HCT116 (cell line): ENCODE measurements at regions not wholly inside any gene's neighbourhood (a gene's known extent, or its start where the extent isn't known, plus 50 kb on each side); places are given as distances from the start of the nearest gene placed in this dataset.

Experiments
- ATAC-seq: fragments of 200-7000 bp; cut with Tn5 transposase; 2 replicates; pipeline ENCODE4 v1.9.1; 2020; ENCODE audit warnings: mild to moderate bottlenecking, moderate library complexity
- BruUV-seq: library from RNA; stranded (reverse); fragments of 400-500 nt; replicated peaks from 2 replicates; lab custom pipeline; 2021; lab: Mats Ljungman, UMichigan
- CTCF ChIA-PET: fragments of 300-600 bp; sonication (Branson Sonifier 250); formaldehyde crosslinking; loops from one replicate; lab custom pipeline; 2021; ENCODE audit warnings: antibody characterized with exemption; lab: Charles Lee
- POLR2A ChIA-PET: fragments of 300-600, 350-600 bp; sonication (Branson Sonifier 250); formaldehyde crosslinking; loops from one replicate; lab custom pipeline; 2021; ENCODE audit warnings: antibody characterized with exemption; lab: Charles Lee
- RAD21 ChIA-PET, 2 experiments: fragments of 300-600 bp; sonication (Branson Sonifier 250); formaldehyde crosslinking; loops; one replicate each; lab custom pipeline; 2023; ENCODE audit warnings: low total read pairs in 2 of 2; ENCODE audit not compliant: uncharacterized antibody in 2 of 2, unreplicated experiment in 2 of 2, low non-redundant PET in 1 of 2; lab: Charles Lee
- DNase-seq: peaks from one replicate; pipeline ENCODE4 v3.0.0-alpha.2; 2010; ENCODE audit warnings: low read depth, low spot score
- H2AFZ ChIP-seq: fragments of 200-600 bp; shearing (Covaris generic), sonication (generic); 2 replicates; pipeline ENCODE4 v1.6.1; 2017; ENCODE audit warnings: low read depth, mixed run types, mixed read lengths, antibody characterized with exemption, low read length; ENCODE audit not compliant: poor library complexity, severe bottlenecking
- H3K27ac ChIP-seq: 2 replicates; pipeline ENCODE4 v1.5.1; 2012; ENCODE audit warnings: low read depth, low read length
- H3K27me3 ChIP-seq: fragments of 200-600 bp; sonication (generic); 2 replicates; pipeline ENCODE4 v1.6.1; 2016; ENCODE audit warnings: mixed run types, low read length, mixed read lengths; ENCODE audit not compliant: insufficient read depth
- H3K36me3 ChIP-seq, 2 experiments: fragments of 200-500 bp in 1 of 2; fragments of 200-600 bp in 1 of 2; sonication (Bioruptor generic) in 1 of 2; sonication (generic) in 1 of 2; 2 replicates each; pipeline versions ENCODE4 v1.5.1 to v1.6.1; 2014 to 2016; ENCODE audit warnings: low read length in 2 of 2, inconsistent platforms in 1 of 2, mixed read lengths in 1 of 2, mixed run types in 1 of 2; ENCODE audit not compliant: insufficient read depth in 2 of 2, control insufficient read depth in 1 of 2
- H3K4me1 ChIP-seq, 2 experiments: fragments of 200-600 bp in 1 of 2; sonication (generic) in 1 of 2; 2 replicates each; pipeline versions ENCODE4 v1.5.1 to v1.6.1; 2012 to 2017; ENCODE audit warnings: low read length in 2 of 2, inconsistent platforms in 1 of 2, mild to moderate bottlenecking in 1 of 2, mixed read lengths in 1 of 2, mixed run types in 1 of 2, moderate library complexity in 1 of 2; ENCODE audit not compliant: insufficient read depth in 2 of 2, control insufficient read depth in 1 of 2
- H3K4me2 ChIP-seq: fragments of 200-600 bp; sonication (generic); 2 replicates; pipeline ENCODE4 v1.6.1; 2017; ENCODE audit warnings: mixed run types, low read length, mixed read lengths
- H3K4me3 ChIP-seq, 2 experiments: fragments of 200-600 bp in 1 of 2; sonication (generic) in 1 of 2; replicated peaks in 1 of 2; 2 replicates each; pipeline ENCODE4 v1.5.1; 2011 to 2016; ENCODE audit warnings: low read length in 2 of 2, control low read depth in 1 of 2, low read depth in 1 of 2, mild to moderate bottlenecking in 1 of 2, mixed read lengths in 1 of 2, mixed run types in 1 of 2
- H3K79me2 ChIP-seq: fragments of 200-600 bp; sonication (generic); 2 replicates; pipeline ENCODE4 v1.6.1; 2017; ENCODE audit warnings: mild to moderate bottlenecking, mixed run types, low read length, moderate library complexity, mixed read lengths; ENCODE audit not compliant: insufficient read depth
- H3K9ac ChIP-seq: fragments of 200-600 bp; sonication (generic); 2 replicates; pipeline ENCODE4 v1.6.1; 2016; ENCODE audit warnings: low read length, mixed read lengths
- H3K9me2 ChIP-seq: fragments of 200-600 bp; sonication (generic), shearing (Covaris generic); 2 replicates; pipeline ENCODE4 v1.6.1; 2017; ENCODE audit warnings: mixed run types, mild to moderate bottlenecking, moderate library complexity; ENCODE audit not compliant: insufficient read depth
- H3K9me3 ChIP-seq, 2 experiments: fragments of 200-500 bp in 1 of 2; fragments of 200-600 bp in 1 of 2; sonication (Bioruptor generic) in 1 of 2; sonication (generic) in 1 of 2; 2 replicates each; pipeline ENCODE4 v1.6.1; 2014 to 2017; ENCODE audit warnings: low read length in 2 of 2, mixed read lengths in 2 of 2, inconsistent platforms in 1 of 2, low read depth in 1 of 2, mild to moderate bottlenecking in 1 of 2, mixed run types in 1 of 2, moderate library complexity in 1 of 2; ENCODE audit not compliant: control insufficient read depth in 1 of 2, insufficient read depth in 1 of 2
- H4K20me1 ChIP-seq: fragments of 200-600 bp; sonication (generic), shearing (Covaris generic); 2 replicates; pipeline ENCODE4 v1.6.1; 2017; ENCODE audit warnings: mixed run types, mild to moderate bottlenecking, moderate library complexity; ENCODE audit not compliant: insufficient read depth
- CEBPB ChIP-seq: IDR thresholded peaks from 2 replicates; pipeline ENCODE4 v1.6.1; 2012; ENCODE audit warnings: low read depth
- CTCF ChIP-seq, 3 experiments: fragments of 200-600 bp in 1 of 3; sonication (generic) in 1 of 3; IDR thresholded peaks in 2 of 3; conservative IDR thresholded peaks in 1 of 3; 2 replicates each; pipeline ENCODE4 v1.5.1; 2012 to 2017; ENCODE audit warnings: low read depth in 2 of 3, low read length in 2 of 3, antibody characterized with exemption in 1 of 3, borderline replicate concordance in 1 of 3, control low read depth in 1 of 3, mild to moderate bottlenecking in 1 of 3, mixed read lengths in 1 of 3, mixed run types in 1 of 3, moderate library complexity in 1 of 3; ENCODE audit not compliant: insufficient read depth in 1 of 3
- EGR1 ChIP-seq: IDR thresholded peaks from 2 replicates; pipeline ENCODE4 v1.6.1; 2012; ENCODE audit warnings: low read depth
- ELF1 ChIP-seq: IDR thresholded peaks from 2 replicates; pipeline ENCODE4 v1.6.1; 2012; ENCODE audit warnings: low read depth, borderline replicate concordance
- EZH2 ChIP-seq: fragments of 200-600 bp; sonication (generic); IDR thresholded peaks from 2 replicates; pipeline ENCODE4 v1.6.1; 2017; ENCODE audit warnings: antibody characterized with exemption, mixed run types
- EZH2phosphoT487 ChIP-seq: fragments of 200-600 bp; IDR thresholded peaks from 2 replicates; pipeline ENCODE4 v1.6.1; 2018; ENCODE audit warnings: antibody characterized with exemption, borderline replicate concordance
- JUND ChIP-seq: IDR thresholded peaks from 2 replicates; pipeline ENCODE4 v1.6.1; 2012
- MAX ChIP-seq: IDR thresholded peaks from 2 replicates; pipeline ENCODE4 v1.6.1; 2012
- POLR2A ChIP-seq: IDR thresholded peaks from 2 replicates; pipeline ENCODE4 v1.7.0; 2011; ENCODE audit warnings: borderline replicate concordance; ENCODE audit not compliant: insufficient read depth, insufficient read length; ENCODE audit errors: extremely low read depth
- POLR2AphosphoS5 ChIP-seq: IDR thresholded peaks from 2 replicates; pipeline ENCODE4 v1.6.1; 2011; ENCODE audit warnings: mild to moderate bottlenecking, low read depth, low read length, moderate library complexity
- RAD21 ChIP-seq: IDR thresholded peaks from 2 replicates; pipeline ENCODE4 v1.6.1; 2012; ENCODE audit warnings: low read depth, mild to moderate bottlenecking
- REST ChIP-seq: IDR thresholded peaks from 2 replicates; pipeline ENCODE4 v1.6.1; 2012; ENCODE audit warnings: low read depth
- SIN3A ChIP-seq: IDR thresholded peaks from 2 replicates; pipeline ENCODE4 v1.6.1; 2012; ENCODE audit warnings: low read depth
- SP1 ChIP-seq: IDR thresholded peaks from 2 replicates; pipeline ENCODE4 v1.6.1; 2012; ENCODE audit warnings: low read depth
- YY1 ChIP-seq: IDR thresholded peaks from 2 replicates; pipeline ENCODE4 v1.6.1; 2011; ENCODE audit warnings: low read length, low read depth, moderate library complexity, mild to moderate bottlenecking; ENCODE audit not compliant: insufficient replicate concordance; ENCODE audit errors: extremely low read depth
- ZBTB33 ChIP-seq: IDR thresholded peaks from 2 replicates; pipeline ENCODE4 v1.6.1; 2011; ENCODE audit warnings: mild to moderate bottlenecking, low read length, moderate library complexity; ENCODE audit not compliant: insufficient replicate concordance; ENCODE audit errors: extremely low read depth
- ZNF274 ChIP-seq: fragments of 200-500 bp; sonication (Bioruptor generic); IDR thresholded peaks from 2 replicates; pipeline ENCODE4 v1.6.1; 2014; ENCODE audit warnings: mild to moderate bottlenecking, low read depth, low read length, inconsistent platforms
- intact Hi-C: fragments of 100-400 bp; cut with micrococcal nuclease; formaldehyde crosslinking; loops from 2 replicates; pipeline ENCODE4 v1.10.0; 2022

- no TSS peak for BruUV-seq
- POLR2A ChIA-PET = no interaction called here
Measured at GRCh38 chr4:43560047-43560446, 667.5 kb downstream of the GRXCR1 start.

More at GRCh38 chr4:43560047-43560446, 667.5 kb downstream of the GRXCR1 start:
- TF ChIP-seq CEBPB (no peak), SP1 (no peak), EZH2 (no peak), EGR1 (no peak), MAX (no peak), CTCF (IDR thresholded peaks at IDR 0.05 in 2 of 3, conservative IDR thresholded peaks at IDR 0.05 in 1 of 3; ENCODE audit: borderline replicate concordance in 1 of 3, insufficient read depth in 1 of 3, low read depth in 2 of 3, low read length in 2 of 3) (no peak), YY1 (no peak), RAD21 (no peak), EZH2phosphoT487 (no peak), ZBTB33 (no peak), SIN3A (no peak), ZNF274 (no peak), JUND (no peak), POLR2A (no peak), REST (no peak), ELF1 (no peak), POLR2AphosphoS5 (no peak)
- no peak overlapping the region for H3K9ac ChIP-seq
- H3K27ac ChIP-seq = no peak overlapping the region
- ChIA-PET CTCF (no interaction called here), RAD21 (no interaction called here)
- no peak for ATAC-seq
- DNase-seq = no peak
- H3K4me3 ChIP-seq = no peak overlapping the region
- H3K36me3 ChIP-seq = no peaks in the 10 kb centered on the region
- no peak overlapping the region for H3K4me2 ChIP-seq
- H2AFZ ChIP-seq = no peak overlapping the region
- peaks cover 19 to 22% of the 10 kb centered on the region in 2 experiments; a peak in 2 of 4 replicates for H3K9me3 ChIP-seq
- intact Hi-C loops = no loop called here
- H3K27me3 ChIP-seq = no peaks in the 10 kb centered on the region
- H3K4me1 ChIP-seq = no peaks in the 10 kb centered on the region
- H4K20me1 ChIP-seq = no peaks in the 10 kb centered on the region; the same call in 1 of the 2 replicates
- H3K79me2 ChIP-seq = no peaks in the 10 kb centered on the region
- H3K9me2 ChIP-seq = no peaks in the 10 kb centered on the region
